NCI-H524 (cell line): ENCODE measurements at regions not wholly inside any gene's neighbourhood (a gene's known extent, or its start where the extent isn't known, plus 50 kb on each side); places are given as distances from the start of the nearest gene placed in this dataset.

Experiments
- DNase-seq, 2 experiments: peaks; one replicate each; lab custom pipeline; 2025; lab: John Stamatoyannopoulos, UW

DNA sequence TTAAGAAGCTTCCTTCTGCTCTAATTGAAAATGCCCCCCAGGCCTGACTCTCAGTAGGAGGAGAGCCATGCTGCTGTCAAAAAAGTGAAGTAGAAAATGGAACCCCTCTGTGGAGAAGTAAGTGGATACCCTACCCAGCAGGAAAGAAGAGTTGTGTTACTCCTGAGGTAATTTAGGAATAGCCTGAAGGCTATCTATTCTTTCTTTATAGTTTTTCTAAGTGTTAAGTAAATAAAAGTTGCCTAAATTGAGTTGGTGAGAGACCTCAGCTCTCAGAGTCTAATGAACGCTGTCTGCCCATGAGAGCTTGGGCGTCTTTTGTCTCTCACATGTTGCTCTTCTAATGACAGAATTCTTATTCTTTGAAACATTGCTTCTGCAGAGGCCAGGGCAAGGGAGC lies 116.2 kb downstream of the NSUN3 start:
- DNase-seq: no peak

DNA sequence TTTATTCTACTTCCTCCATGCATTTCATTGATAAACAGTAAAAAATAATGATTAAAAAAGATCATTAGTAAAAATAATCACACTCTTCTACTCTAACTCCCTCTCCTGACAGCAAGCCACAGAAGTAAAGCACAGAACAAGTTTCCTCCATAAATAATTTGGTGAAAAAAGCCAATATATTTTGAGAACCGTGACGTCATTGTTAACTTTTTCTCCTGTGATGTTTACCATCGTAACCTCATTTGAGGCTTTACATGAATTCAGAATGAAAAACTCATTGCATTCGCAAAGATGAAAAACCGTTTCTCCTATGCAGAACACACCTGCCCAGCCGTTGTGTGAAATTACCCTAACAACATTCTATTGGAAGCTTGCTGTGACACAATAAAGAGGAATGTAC lies 120.7 kb downstream of the NSUN3 start:
- no peak for DNase-seq

DNA sequence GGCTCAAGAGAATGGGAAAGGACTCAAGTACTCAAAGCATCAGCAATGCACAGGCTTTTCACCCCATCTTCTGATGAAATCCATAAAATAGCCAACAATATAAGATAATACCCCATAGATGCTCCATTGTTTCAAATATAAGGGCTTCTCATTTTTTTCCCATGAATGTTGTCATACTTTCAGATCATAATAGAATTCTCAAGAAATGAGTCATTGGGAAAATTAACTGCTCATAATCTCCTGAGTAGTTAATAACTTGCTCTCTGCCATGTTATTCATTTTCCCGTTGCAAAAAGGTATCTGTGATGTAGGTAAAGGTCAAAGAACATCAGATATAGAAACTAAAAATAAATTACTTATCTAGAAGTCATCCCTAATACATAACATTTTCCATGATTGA lies 121.9 kb downstream of the NSUN3 start:
- no peak for DNase-seq

DNA sequence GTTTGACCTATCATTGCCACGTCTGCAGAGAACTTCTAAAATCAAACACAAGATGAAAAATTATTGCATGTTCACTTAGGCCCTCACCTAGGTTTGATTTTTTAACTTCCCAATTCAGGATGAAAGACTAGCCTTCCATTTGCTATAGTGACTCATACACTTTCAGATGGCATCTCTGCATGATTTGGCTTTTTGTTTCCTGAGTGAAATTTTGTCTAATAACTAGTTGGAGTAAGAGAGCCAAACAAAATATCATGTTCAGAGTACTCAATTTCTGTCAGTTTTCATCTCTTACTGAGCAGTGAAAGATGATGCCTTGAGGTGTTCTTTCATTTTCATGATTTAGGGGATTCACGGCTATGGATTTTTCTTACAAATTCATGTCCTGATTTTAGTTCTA lies 122.9 kb downstream of the NSUN3 start:
- no peak for DNase-seq

DNA sequence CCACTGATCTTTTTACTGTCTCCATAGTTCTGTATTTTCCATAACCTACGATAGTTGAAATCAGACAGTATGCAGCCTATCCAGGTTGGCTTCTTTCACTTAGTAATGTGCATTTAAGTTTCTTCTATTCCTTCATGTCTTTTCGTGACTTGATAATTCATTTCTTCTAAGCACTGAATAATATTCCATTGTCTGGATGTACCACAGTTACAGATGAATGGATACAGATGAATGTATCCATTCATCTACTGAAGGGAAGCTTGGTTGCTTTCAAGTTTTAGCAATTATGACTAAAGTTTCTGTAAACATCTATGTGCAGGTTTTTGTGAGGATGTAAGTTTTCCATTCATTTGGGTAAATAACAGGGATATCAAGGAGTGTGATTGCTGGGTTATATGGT lies 124.8 kb downstream of the NSUN3 start:
- no peak for DNase-seq

DNA sequence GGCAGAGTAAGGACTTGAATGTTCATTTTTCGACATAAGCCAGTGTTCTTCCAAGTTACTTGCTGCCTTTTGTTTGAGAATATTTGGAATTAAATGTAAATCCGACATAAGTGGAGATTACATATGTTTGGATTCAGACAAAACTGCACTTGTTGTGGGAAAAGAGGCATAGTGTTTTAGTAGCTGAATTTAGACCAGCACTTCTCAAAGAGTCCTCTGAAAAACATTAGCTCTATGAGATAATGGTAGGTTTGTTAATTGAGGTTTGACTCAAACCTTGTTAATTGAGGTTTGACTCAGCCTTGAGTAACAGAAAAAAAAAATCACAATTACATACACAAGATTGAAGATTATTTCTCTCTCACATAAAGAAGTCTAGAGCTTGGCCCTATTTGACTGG lies 132.5 kb downstream of the NSUN3 start:
- DNase-seq: peak; percentile 4 to 70

DNA sequence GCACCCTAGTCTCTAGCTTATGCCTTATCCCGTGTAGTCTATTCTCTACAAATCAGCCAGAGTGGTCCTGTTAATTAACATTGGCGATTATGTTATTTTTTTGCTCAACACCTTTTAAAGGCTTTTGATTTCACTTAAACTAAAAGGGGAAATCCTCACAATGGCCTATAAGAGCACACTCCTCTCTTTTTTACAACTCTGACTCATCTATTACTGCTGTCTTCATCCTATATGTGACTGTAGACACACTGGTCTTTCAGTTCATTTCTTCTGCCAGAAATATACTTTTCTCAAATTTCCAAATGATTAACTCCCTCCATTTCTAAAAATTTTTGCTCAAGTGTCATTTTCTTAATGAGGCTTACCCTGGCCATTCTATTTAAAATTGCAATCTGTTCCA lies 143.4 kb downstream of the NSUN3 start:
- peak in 1 of 2 experiments; percentile 61 for DNase-seq

DNA sequence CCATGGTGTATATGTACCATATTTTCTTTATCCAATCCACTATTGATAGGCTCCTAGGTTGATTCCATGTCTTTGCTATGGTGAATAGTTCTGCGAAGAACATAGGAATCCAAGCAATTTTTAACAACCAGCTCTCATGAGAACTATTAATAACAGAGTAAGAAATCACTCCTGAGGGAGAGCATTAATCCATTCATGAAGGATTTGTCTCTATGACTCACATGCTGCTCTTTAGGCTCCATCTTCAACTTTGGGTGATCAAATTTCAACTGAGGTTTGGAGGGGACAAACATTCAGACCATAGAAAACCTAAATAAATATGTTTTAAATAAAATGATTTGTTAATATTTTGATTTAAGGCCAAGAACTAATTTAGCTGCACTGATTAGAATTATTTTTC lies 147.4 kb downstream of the NSUN3 start:
- DNase-seq: peak in 1 of 2 experiments; percentile 37

DNA sequence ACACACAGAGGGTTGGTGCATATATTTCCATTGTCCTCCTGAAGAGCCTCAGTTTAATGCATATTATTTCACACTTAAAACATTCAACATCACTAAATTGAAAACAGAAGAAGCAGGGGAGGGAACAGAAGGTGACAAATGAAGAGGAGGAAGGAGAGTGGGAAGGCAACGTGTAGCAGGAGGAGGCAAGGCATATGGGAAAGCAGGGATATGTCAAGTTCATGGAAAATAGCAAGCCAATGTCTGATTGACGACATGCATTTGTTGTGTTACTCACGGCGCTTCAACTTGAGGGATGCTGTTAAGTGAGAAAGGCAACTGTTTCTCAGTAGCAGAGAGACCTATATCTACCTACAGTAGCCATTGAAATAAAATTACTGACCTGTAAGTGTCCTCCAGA lies 154.5 kb downstream of the NSUN3 start:
- no peak for DNase-seq

DNA sequence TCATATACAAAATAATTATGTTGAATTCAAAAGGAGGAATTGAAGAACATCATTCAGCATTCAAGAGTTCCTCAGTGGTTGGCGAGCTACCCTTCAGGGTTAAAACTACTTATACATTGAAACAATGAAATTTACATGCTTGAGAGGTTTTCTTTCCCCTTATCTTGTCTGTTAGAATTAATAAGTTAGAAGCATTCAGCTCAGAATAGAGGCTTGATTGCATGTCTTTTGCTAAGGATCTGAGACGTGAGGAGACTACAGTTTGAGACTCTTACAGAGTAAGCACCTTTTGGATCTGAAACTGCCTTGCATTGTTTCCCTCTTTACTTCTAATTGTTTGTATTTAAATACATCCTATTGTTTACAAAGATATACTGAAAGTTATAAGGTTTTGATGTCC lies 157.6 kb downstream of the NSUN3 start:
- no peak for DNase-seq

DNA sequence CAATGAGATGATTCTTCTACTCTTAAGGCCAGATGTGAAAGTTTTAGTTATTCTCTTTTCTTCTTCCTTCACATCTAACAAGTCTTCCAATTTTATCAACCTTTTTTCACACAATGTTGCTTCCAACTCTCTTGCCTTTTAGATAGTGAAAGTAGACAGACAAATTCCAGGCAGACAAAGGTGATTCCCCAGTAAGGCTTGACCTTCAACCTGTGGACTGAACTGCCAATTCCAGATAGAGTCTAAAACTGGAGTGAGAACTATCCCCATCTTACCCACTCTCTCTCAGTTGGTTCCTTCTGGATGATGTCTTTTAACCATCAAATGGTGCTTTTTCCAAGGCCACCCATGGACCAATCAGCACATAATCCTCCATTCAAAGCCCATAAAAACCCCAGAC lies 159.0 kb downstream of the NSUN3 start:
- DNase-seq: no peak

DNA sequence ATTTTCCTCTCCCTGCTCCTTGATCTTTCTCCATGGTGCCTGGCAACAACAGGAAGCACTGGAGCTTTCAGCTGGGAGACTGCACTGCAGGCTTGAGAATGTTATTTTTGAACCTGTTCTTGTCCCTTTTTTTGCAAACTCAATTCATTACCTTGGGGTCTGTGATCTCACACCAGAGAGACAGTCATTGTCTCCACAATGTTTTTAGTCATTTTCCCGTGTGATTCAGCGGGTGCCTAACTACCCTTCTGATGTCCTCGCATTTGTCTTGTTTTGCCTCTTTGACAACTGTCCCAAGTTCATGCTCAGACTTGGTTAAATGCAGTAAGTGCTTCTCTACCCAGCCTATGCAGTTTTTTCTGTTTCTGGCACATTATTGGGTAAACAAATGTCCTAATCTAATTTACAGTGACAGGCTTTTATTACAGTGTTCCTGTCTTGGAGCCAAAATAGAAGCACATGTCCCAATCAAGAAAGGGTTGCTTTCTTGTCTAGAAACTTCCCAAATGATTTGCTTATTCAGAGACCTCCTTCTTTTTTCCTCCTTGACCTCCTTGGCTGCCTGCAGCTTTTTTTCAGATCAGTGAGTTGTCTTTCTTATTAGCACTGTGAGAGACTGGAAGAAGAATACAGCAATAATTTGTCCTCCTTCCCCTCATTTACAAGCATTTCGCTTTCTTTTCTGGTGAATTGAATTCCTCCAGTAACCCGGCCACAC lies 162.4 kb downstream of the NSUN3 start:
- DNase-seq: no peak

DNA sequence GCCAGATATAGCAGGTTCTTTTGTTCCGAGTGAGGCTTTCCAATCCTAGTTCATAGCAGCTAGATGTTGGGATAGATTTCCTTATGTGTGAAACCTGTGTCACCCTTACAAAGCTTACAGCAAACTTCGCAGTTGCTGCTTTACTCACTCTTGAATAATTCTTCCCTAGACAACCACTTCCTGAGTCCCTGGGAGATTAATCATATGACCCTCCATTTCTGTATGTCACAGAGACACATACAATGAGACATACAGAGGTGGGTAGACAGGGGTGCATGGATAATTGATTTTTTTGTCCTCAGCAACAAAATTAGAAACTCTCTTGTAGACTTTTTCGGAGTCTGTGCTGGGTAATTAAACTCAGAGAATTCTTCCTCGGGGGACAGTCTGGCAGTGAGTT lies 163.2 kb downstream of the NSUN3 start:
- no peak for DNase-seq

DNA sequence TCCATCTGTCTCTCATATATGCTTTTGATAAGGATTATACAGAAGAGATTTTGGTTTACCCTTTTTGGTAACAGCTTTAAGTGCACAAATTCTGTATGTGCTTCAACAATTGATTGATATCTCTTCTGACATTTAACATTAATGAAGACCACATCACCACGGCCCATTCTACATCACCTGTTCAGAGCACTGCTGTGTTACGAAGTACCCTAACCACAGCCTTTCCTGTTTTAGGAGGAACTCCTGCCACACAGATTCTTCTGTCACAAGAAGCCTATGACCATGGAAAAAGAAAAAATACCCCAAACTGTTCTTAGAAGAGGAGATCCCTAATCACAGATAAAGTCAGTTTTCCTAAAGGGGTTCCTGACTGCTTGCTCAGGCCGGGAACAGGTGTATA lies 170.1 kb downstream of the NSUN3 start:
- peak in 1 of 2 experiments; percentile 32 for DNase-seq

DNA sequence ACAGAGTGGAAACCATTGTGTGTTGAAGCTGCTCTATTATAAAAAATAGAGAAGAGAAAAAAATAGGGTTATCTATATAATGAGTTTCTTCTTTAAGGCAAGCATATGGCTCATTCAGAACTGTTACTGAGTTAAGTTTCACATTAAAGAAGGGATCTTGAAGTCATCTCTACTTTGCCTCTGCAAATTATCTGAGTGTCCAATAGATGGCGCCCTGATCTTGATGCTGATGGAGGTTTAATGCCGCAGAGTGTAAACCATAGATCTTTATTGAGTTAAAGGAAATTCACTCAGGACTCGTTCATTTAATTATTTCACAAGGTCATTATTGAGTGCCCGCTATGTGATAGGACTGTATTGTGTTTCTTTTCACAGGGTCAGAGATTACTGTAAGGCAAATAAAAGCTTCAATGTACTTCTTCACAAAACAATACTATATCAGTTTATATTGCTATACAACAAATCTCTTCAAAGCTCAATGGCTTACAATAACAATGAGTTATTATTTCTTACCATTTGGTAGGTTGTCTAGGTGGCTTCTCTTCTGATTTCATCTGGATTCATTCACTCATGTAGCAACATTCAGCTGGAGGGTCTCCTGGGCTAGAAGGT lies 171.4 kb downstream of the NSUN3 start:
- peak; percentile 34 to 75 for DNase-seq

DNA sequence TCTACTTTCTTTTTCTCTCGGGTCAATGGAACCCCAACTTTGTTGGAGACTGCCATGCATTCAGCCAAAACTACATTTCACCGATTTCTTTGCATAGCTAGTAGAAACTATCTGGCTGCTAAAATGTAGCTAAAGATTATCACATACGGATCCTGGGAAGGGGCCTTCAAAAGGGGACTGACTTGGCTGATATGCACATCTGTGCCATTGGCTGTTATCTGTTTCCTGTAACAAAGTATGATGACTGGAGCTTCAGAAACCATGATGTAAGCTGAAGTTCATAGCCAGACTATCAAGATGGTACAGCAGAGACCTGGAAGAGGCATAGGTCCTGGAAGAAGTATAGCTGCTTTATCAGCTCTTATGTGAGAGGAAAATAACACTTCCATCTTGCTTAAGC lies 179.1 kb downstream of the NSUN3 start:
- no peak for DNase-seq

DNA sequence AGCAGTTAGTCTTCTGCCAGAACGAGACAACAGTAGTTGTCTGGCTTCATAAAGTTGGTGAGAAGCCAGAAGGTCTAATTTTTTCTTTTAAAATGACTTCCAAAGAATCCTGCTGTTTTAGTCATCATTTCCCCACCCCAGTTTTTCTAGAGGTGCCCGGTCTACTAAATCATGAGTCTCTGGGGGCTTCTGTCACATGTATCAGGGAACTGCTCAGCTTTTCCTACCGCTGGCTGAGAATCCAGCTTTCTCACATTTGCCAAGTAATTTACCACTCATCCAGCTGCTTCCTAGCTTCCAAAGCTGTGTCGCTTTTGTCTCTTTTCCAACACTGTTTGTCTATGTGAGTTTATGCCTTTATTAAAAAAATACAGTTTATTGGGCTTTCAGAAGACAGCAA lies 183.3 kb downstream of the NSUN3 start:
- DNase-seq: no peak

DNA sequence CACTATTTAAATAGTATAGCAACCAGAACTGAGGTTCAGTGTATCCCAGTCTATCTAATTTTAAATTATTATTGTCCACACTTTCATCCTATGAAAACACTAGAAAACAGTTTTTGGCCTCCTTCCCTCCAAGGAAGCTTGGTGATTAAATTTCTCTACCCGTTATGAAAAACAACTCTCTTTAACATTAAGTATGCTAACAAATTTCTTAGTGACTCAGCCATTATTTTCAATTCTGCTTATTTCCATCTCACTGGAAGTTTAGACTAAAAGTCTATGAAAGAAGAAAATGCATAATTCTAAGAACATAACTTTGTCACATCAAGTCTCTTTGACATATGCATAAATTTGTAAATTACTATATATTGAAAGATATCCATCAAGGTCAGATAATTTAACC lies 185.2 kb downstream of the NSUN3 start:
- DNase-seq: no peak

DNA sequence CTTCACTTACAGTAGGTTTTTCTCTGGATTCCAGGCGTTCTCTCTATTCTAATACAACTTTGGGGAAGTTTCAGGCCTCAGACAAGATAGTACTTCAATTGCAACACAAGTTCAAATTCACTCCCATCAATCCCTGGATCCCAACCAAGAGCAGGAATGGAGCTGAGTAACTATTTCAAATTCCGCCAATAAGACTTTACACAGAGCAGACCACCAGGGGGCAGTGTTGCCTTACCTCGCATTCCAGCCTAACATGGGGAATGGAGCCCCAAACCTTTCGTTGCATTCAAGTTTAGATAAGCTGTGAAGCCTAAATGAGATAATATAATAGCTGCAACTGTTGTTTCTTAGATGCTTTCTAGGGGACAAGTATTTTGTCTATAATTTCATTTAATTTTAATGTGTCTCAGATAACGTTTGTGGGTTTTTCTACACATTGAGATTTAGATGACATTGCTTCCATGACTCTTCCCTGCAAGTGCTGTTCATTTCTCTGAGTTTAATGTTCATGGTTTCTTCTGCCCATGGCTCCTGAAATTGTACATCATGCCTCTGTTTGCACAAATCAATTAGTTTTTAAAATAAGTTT lies 186.7 kb downstream of the NSUN3 start:
- DNase-seq: peak; percentile 73 to 82

DNA sequence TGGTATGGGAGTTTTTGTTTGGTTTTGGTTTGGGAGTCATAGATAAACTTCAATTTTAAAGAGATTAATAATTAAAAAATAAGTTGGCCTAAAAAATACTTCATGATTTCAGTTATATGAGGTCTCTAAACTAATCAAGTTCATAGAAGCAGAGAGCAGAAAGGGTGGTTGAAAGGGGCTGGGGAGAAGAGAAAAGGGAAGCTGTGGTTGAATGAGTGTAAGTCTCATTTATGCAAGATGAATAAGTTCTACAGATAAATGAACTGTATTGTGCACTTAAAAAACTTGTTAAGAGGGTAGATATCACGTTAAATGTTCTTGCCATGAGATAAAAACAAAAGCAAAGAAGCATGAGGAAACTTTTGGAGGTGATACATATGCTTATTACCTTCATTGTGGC lies 188.7 kb downstream of the NSUN3 start:
- DNase-seq: no peak

DNA sequence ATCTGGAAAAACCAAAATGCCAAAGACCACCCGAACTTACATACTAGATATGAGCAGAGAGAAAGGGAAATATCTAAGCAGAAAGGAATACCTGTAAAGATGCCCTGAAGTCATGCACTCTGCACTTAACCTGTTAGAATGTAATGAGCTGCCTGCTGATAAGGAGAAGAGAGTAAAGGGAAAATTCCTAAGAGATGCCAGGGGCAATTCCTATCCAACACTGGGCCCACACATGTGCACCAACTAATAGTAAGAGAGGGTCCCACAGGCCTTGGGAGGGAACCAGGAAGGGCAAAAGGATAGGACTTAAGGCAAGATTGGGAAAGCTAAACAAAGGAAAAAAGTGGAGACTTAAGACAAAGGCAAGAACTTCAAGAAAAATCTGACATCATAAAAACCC lies 189.5 kb downstream of the NSUN3 start:
- no peak for DNase-seq

DNA sequence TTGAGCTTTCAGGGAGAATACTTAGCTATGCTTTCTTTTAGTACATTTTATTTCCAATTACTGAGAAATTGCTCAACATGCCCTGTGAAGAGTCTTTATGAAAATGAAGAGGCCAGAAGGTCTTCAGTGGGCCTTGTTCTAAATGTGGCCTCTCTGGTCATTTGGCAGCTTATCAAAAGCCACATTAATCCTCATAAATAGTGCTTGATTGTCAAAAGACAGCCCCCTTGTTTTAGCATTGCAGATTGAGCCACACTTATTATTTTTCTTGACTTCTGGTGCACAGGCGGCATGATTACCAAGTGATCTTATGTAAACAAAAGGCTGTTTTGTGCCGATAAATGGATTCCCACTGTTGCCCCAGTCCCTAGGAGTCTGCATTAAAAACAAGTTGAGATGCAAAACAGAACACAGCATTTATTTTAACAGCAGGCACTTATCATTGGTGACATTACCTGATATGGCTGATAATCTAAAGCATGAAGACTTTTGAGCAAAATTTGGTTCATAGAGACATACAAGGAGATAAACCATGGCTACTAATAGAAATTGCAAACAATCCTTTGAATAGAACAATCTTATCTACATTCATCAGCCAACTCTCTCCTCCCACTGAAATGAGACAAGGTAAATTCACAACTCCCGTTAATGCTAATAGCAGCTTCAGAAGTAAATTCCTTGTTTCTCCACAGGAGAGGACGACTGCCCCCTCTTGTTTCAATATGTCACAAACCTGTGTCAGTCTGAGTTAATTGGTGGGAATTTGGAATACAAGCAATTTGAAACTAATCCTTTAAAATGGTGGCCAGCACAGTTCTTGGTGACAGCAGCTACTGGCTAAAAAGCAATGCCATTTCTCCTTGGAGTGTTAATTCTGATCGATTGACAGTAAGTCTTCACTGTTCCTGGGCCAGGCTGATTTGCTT lies 194.3 kb downstream of the NSUN3 start:
- peak; percentile 39 to 78 for DNase-seq

DNA sequence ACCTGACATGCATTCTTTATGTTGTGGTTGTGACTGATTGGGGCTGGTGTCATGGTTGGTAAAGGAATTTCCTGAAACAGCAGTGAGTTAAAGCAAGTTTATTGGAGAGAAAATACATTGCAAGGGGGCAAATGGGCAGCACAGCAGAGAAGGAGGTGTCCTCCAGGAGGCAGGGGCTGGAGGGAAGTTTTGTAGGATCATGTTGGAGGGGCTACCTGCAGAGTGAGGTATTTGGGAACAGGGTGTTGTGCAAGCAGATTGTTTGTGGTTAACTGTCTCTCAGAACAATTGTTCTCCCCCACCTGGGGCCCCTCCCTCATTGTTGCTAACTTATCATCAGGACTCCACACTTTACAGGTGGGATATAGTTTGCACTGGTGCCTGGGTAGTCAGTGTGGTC lies 196.0 kb downstream of the NSUN3 start:
- DNase-seq: no peak
